Type B pancreatic cell (in vitro differentiated cells): ENCODE measurements at regions not wholly inside any gene's neighbourhood (a gene's known extent, or its start where the extent isn't known, plus 50 kb on each side); places are given as distances from the start of the nearest gene placed in this dataset.
A peak's percentile ranks its signal among the peaks of the same experiment; 100 is the strongest.

Source experiments
- DNase-seq: peaks from one replicate; pipeline ENCODE4 v3.0.0; 2021; ENCODE audit warnings: mixed read lengths; ENCODE audit not compliant: unreplicated experiment; ENCODE audit errors: extremely low spot score
- H3K27ac Mint-ChIP-seq: 2 replicates; pipeline ENCODE4 v1.8.0; 2021; ENCODE audit warnings: mild to moderate bottlenecking, mixed read lengths
- H3K27me3 Mint-ChIP-seq: 2 replicates; pipeline ENCODE4 v1.8.0; 2021; ENCODE audit warnings: mixed read lengths
- H3K36me3 Mint-ChIP-seq: 2 replicates; pipeline ENCODE4 v1.8.0; 2021; ENCODE audit warnings: mixed read lengths
- H3K4me1 Mint-ChIP-seq: one replicate; pipeline ENCODE4 v1.8.0; 2021; ENCODE audit warnings: mixed read lengths; ENCODE audit not compliant: unreplicated experiment
- H3K4me3 Mint-ChIP-seq: 2 replicates; pipeline ENCODE4 v1.8.0; 2021; ENCODE audit warnings: mild to moderate bottlenecking, mixed read lengths
- H3K9me3 Mint-ChIP-seq: 2 replicates; pipeline ENCODE4 v1.8.0; 2021; ENCODE audit warnings: mixed read lengths
- TF ChIP-seq, protein P1 (sequence below): fragments of 200-600 bp; sonication (generic); conservative IDR thresholded peaks from 2 replicates; pipeline ENCODE4 v1.5.0; 2021; ENCODE audit warnings: antibody characterized with exemption, mild to moderate bottlenecking

DNA sequence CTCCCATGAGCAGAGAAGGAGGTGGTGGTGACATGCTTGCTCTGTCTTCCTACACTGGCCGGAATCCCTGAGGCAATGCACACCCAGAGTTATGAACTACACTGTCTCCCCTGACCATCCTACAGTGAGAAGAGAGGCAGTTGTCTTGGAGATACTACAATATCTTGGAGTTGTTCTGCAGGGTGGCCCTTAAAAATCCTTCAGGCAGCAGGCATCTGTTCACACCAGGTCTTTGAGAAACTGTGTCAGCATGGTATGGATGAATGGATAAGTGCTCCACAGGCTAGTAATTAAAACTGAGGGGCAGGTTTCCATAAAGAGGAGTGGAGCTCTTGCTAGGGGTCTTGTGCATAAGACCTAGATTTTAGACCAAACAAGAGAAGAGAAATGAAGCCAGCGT, 223.7 kb upstream of the COPS8 start:
- Mint-ChIP-seq H3K9me3 (peaks cover 28% of the 10 kb centered on the region), H3K27me3 (peaks cover 15% of the 10 kb centered on the region), H3K4me1 (peaks cover 57% of the 10 kb centered on the region), H3K4me3 (no peak overlapping the region), H3K27ac (no peak overlapping the region), H3K36me3 (no peaks in the 10 kb centered on the region)
- DNase-seq: peak; percentile 3
- TF ChIP-seq, protein P1, sequence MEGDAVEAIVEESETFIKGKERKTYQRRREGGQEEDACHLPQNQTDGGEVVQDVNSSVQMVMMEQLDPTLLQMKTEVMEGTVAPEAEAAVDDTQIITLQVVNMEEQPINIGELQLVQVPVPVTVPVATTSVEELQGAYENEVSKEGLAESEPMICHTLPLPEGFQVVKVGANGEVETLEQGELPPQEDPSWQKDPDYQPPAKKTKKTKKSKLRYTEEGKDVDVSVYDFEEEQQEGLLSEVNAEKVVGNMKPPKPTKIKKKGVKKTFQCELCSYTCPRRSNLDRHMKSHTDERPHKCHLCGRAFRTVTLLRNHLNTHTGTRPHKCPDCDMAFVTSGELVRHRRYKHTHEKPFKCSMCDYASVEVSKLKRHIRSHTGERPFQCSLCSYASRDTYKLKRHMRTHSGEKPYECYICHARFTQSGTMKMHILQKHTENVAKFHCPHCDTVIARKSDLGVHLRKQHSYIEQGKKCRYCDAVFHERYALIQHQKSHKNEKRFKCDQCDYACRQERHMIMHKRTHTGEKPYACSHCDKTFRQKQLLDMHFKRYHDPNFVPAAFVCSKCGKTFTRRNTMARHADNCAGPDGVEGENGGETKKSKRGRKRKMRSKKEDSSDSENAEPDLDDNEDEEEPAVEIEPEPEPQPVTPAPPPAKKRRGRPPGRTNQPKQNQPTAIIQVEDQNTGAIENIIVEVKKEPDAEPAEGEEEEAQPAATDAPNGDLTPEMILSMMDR: no peak

DNA sequence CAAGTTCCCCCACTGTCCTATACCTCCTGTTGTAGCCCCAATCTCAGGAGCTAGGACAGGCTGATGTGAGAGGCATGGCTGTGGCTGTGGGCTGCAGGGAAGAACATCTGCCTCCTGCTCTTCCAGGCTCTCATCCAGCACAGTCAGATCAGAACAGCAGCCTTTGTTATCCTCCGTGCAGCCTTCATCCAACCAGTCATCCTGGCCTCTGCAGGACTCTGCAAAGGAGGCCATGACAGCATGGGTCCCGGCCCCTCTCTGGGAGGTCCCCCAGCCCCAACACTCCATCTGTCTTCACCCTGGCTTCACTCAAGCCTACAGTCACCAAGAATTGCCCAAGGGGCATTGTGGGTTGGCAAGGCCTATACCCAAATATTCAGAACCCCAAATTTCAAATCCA, 223.2 kb upstream of the COPS8 start:
- TF ChIP-seq, protein P1: no peak
- Mint-ChIP-seq H3K4me3 (no peak overlapping the region), H3K9me3 (peaks cover 30% of the 10 kb centered on the region), H3K27me3 (peaks cover 15% of the 10 kb centered on the region), H3K27ac (peak overlapping the region; percentile 59), H3K4me1 (peaks cover 51% of the 10 kb centered on the region), H3K36me3 (no peaks in the 10 kb centered on the region)
- no peak for DNase-seq

DNA sequence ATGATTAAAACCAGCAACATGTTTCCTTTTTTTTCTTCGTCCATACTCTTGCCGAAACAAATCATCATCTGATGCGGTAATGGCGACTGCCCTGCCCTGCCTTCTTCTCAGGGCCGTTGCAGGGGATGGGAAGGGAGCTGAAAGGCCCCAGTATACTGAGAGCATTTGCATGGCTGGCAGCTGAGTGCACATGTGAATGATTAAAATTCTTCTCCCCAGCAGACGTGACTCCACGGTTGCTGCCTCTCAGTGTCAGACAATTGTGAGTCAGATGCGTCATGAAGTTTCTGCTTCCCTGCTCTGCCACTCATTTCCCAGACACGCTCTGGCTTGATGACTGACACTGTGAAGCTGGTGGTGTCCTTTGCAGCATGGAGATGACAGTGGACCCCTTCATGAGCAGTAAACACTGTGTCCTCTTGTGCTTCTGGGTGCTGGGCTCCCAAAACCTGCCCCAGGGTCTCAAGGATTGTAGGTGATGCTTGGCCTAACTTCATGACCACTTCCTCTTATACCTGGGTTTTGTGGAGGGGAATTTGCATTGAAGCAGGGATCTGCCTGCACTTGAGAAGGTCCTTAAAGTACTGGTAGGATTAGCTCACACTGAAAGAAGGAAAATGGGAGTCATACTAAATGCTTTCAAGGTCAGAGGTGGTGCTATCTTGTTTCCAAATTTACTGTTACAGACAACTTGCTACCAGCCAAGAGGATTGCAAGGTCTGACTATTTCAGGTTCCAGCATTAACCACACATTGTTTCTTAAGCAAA, 222.5 kb upstream of the COPS8 start:
- TF ChIP-seq, protein P1: no peak
- Mint-ChIP-seq H3K27ac (peak overlapping the region; percentile 59), H3K27me3 (peaks cover 14% of the 10 kb centered on the region), H3K4me3 (no peak overlapping the region), H3K4me1 (peaks cover 50% of the 10 kb centered on the region), H3K36me3 (no peaks in the 10 kb centered on the region), H3K9me3 (peaks cover 30% of the 10 kb centered on the region)
- peak; percentile 56 for DNase-seq

DNA sequence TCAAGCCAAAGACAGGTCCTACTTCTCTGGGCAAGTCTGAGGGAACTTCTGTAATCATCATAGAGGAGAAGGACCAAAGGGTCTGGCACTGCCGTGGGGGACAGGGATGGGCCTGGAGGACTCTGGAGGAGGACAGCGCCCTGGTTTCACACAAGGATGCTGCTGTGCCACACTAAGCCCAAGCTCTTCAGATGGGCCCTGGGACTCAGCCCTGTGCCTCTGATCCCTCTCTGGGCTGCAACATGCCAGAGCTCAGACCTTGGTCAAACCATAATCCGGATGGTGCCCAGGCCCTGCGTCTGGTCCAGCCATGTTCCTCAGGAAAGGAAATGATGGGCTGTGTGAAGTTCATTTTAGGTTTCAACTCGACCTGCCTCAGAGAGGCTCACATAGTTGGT, 222.0 kb upstream of the COPS8 start:
- no peak overlapping the region for H3K27ac Mint-ChIP-seq
- TF ChIP-seq, protein P1: no peak
- peak; percentile 51 for DNase-seq
- peaks cover 47% of the 10 kb centered on the region for H3K4me1 Mint-ChIP-seq
- no peaks in the 10 kb centered on the region for H3K36me3 Mint-ChIP-seq
- H3K4me3 Mint-ChIP-seq: no peak overlapping the region
- H3K9me3 Mint-ChIP-seq: peaks cover 30% of the 10 kb centered on the region
- peaks cover 13% of the 10 kb centered on the region for H3K27me3 Mint-ChIP-seq

DNA sequence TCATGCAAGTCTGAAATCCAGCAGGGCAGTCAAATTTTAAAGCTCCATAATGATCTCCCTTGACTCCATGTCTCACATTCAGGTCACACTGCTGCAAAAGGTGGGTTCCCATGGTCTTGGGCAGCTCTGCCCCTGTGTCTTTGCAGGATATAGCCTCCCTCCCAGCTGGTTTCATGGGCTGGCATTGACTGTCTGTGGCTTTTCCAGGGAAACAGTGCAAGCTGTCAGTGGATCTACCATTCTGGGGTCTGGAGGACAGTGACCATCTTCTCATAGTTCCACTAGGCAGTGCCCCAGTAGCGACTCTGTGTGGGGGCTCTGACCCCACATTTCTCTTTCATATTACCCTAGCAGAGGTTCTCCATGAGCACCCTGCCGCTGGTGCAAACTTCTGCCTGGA, 220.6 kb upstream of the COPS8 start:
- Mint-ChIP-seq H3K4me3 (no peak overlapping the region), H3K27ac (no peak overlapping the region), H3K27me3 (peaks cover 15% of the 10 kb centered on the region), H3K4me1 (peaks cover 46% of the 10 kb centered on the region), H3K36me3 (no peaks in the 10 kb centered on the region), H3K9me3 (peaks cover 30% of the 10 kb centered on the region)
- TF ChIP-seq, protein P1: no peak
- DNase-seq: peak; percentile 20
